ENCODE measurements at regions not wholly inside any gene's neighbourhood (a gene's known extent, or its start where the extent isn't known, plus 50 kb on each side); places are given as distances from the start of the nearest gene placed in this dataset.

GRCh38 chr18:28837100-28837499, 660.2 kb upstream of the CDH2 start:
- intact Hi-C loops (cut with micrococcal nuclease): no loop called here
- no peak overlapping the region for H3K27ac Mint-ChIP-seq
- no peaks in the 10 kb centered on the region for H3K36me3 Mint-ChIP-seq (ENCODE audit: low read depth)
- CTCF ChIA-PET: no interaction called here
- H3K27me3 Mint-ChIP-seq (ENCODE audit: low read depth): no peaks in the 10 kb centered on the region
- H3K4me3 Mint-ChIP-seq: no peak overlapping the region
- no peak for DNase-seq
- H3K9me3 Mint-ChIP-seq: peaks cover 11% of the 10 kb centered on the region
- no peaks in the 10 kb centered on the region for H3K4me1 Mint-ChIP-seq (ENCODE audit: low read depth)

- Mint-ChIP-seq H3K4me1 (ENCODE audit: low read depth) (no peaks in the 10 kb centered on the region), H3K36me3 (ENCODE audit: low read depth) (no peaks in the 10 kb centered on the region), H3K27ac (no peak overlapping the region), H3K9me3 (peaks cover 5% of the 10 kb centered on the region), H3K4me3 (no peak overlapping the region), H3K27me3 (ENCODE audit: low read depth) (no peaks in the 10 kb centered on the region)
- CTCF ChIA-PET: no interaction called here
- no peak for DNase-seq
- intact Hi-C loops (cut with micrococcal nuclease): no loop called here
These were observed 658.0 kb upstream of the CDH2 start for GRCh38 chr18:28834889-28835288.

GRCh38 chr18:28831908-28832307, 655.0 kb upstream of the CDH2 start:
- DNase-seq: no peak
- H3K27me3 Mint-ChIP-seq (ENCODE audit: low read depth): no peaks in the 10 kb centered on the region
- no peaks in the 10 kb centered on the region for H3K36me3 Mint-ChIP-seq (ENCODE audit: low read depth)
- H3K9me3 Mint-ChIP-seq: peaks cover 2% of the 10 kb centered on the region
- intact Hi-C loops (cut with micrococcal nuclease): no loop called here
- no peak overlapping the region for H3K27ac Mint-ChIP-seq
- CTCF ChIA-PET: no interaction called here
- H3K4me3 Mint-ChIP-seq: no peak overlapping the region
- H3K4me1 Mint-ChIP-seq (ENCODE audit: low read depth): no peaks in the 10 kb centered on the region

- no peaks in the 10 kb centered on the region for H3K4me1 Mint-ChIP-seq (ENCODE audit: low read depth)
- DNase-seq: no peak
- no peak overlapping the region for H3K27ac Mint-ChIP-seq
- H3K9me3 Mint-ChIP-seq: peaks cover 2% of the 10 kb centered on the region
- no peaks in the 10 kb centered on the region for H3K36me3 Mint-ChIP-seq (ENCODE audit: low read depth)
- intact Hi-C loops (cut with micrococcal nuclease): no loop called here
- no peak overlapping the region for H3K4me3 Mint-ChIP-seq
- H3K27me3 Mint-ChIP-seq (ENCODE audit: low read depth): no peaks in the 10 kb centered on the region
- CTCF ChIA-PET: no interaction called here
These were observed 654.5 kb upstream of the CDH2 start for GRCh38 chr18:28831476-28831875.

- Mint-ChIP-seq H3K4me3 (no peak overlapping the region), H3K4me1 (ENCODE audit: low read depth) (no peaks in the 10 kb centered on the region), H3K36me3 (ENCODE audit: low read depth) (no peaks in the 10 kb centered on the region), H3K9me3 (peaks cover 7% of the 10 kb centered on the region), H3K27ac (no peak overlapping the region), H3K27me3 (ENCODE audit: low read depth) (no peaks in the 10 kb centered on the region)
- no peak for DNase-seq
- CTCF ChIA-PET: no interaction called here
- intact Hi-C loops (cut with micrococcal nuclease): no loop called here
These were observed 649.2 kb upstream of the CDH2 start for GRCh38 chr18:28826107-28826506.

GRCh38 chr18:28824183-28824574, 647.2 kb upstream of the CDH2 start:
- Mint-ChIP-seq H3K27me3 (ENCODE audit: low read depth) (no peaks in the 10 kb centered on the region), H3K4me3 (no peak overlapping the region), H3K36me3 (ENCODE audit: low read depth) (no peaks in the 10 kb centered on the region), H3K4me1 (ENCODE audit: low read depth) (no peaks in the 10 kb centered on the region), H3K9me3 (peaks cover 12% of the 10 kb centered on the region), H3K27ac (no peak overlapping the region)
- intact Hi-C loops (cut with micrococcal nuclease): no loop called here
- DNase-seq: no peak
- CTCF ChIA-PET: no interaction called here

GRCh38 chr18:28823506-28824182, 646.7 kb upstream of the CDH2 start:
- Mint-ChIP-seq H3K27me3 (ENCODE audit: low read depth) (no peaks in the 10 kb centered on the region), H3K27ac (no peak overlapping the region), H3K36me3 (ENCODE audit: low read depth) (no peaks in the 10 kb centered on the region), H3K4me3 (no peak overlapping the region), H3K4me1 (ENCODE audit: low read depth) (no peaks in the 10 kb centered on the region), H3K9me3 (peaks cover 10% of the 10 kb centered on the region)
- CTCF ChIA-PET: no interaction called here
- DNase-seq: no peak
- intact Hi-C loops (cut with micrococcal nuclease): no loop called here

GRCh38 chr18:28820353-28820752, 643.4 kb upstream of the CDH2 start:
- peaks cover 11% of the 10 kb centered on the region for H3K9me3 Mint-ChIP-seq
- no peaks in the 10 kb centered on the region for H3K36me3 Mint-ChIP-seq (ENCODE audit: low read depth)
- no peak overlapping the region for H3K27ac Mint-ChIP-seq
- intact Hi-C loops (cut with micrococcal nuclease): no loop called here
- H3K4me1 Mint-ChIP-seq (ENCODE audit: low read depth): no peaks in the 10 kb centered on the region
- CTCF ChIA-PET: no interaction called here
- H3K27me3 Mint-ChIP-seq (ENCODE audit: low read depth): no peaks in the 10 kb centered on the region
- DNase-seq: no peak
- no peak overlapping the region for H3K4me3 Mint-ChIP-seq

GRCh38 chr18:28816155-28816554, 639.2 kb upstream of the CDH2 start:
- Mint-ChIP-seq H3K4me1 (ENCODE audit: low read depth) (no peaks in the 10 kb centered on the region), H3K4me3 (no peak overlapping the region), H3K9me3 (peaks cover 5% of the 10 kb centered on the region), H3K27ac (no peak overlapping the region), H3K27me3 (ENCODE audit: low read depth) (no peaks in the 10 kb centered on the region), H3K36me3 (ENCODE audit: low read depth) (no peaks in the 10 kb centered on the region)
- CTCF ChIA-PET: interaction anchor here (0.6 kb wide), 1 partner anchor 285 kb away, joined by 3 read pairs; no protein-coding TSS in a partner anchor
- intact Hi-C loops (cut with micrococcal nuclease): no loop called here
- DNase-seq: no peak

- Mint-ChIP-seq H3K27me3 (ENCODE audit: low read depth) (no peaks in the 10 kb centered on the region), H3K27ac (no peak overlapping the region), H3K4me1 (ENCODE audit: low read depth) (no peaks in the 10 kb centered on the region), H3K4me3 (no peak overlapping the region), H3K9me3 (peaks cover 4% of the 10 kb centered on the region), H3K36me3 (ENCODE audit: low read depth) (no peaks in the 10 kb centered on the region)
- CTCF ChIA-PET: interaction anchor here (1.3 kb wide), 1 partner anchor 10 kb away, joined by 3 read pairs; no protein-coding TSS in a partner anchor
- intact Hi-C loops (cut with micrococcal nuclease): no loop called here
- DNase-seq: no peak
These were observed 637.4 kb upstream of the CDH2 start for GRCh38 chr18:28814365-28814764.

- Mint-ChIP-seq H3K4me3 (no peak overlapping the region), H3K4me1 (ENCODE audit: low read depth) (no peaks in the 10 kb centered on the region), H3K9me3 (peaks cover 8% of the 10 kb centered on the region), H3K27me3 (ENCODE audit: low read depth) (no peaks in the 10 kb centered on the region), H3K27ac (no peak overlapping the region), H3K36me3 (ENCODE audit: low read depth) (no peaks in the 10 kb centered on the region)
- intact Hi-C loops (cut with micrococcal nuclease): no loop called here
- CTCF ChIA-PET: no interaction called here
- DNase-seq: no peak
These were observed 631.4 kb upstream of the CDH2 start for GRCh38 chr18:28808373-28808772.

- peaks cover 8% of the 10 kb centered on the region for H3K9me3 Mint-ChIP-seq
- CTCF ChIA-PET: no interaction called here
- no peak overlapping the region for H3K27ac Mint-ChIP-seq
- intact Hi-C loops (cut with micrococcal nuclease): no loop called here
- no peak for DNase-seq
- no peaks in the 10 kb centered on the region for H3K36me3 Mint-ChIP-seq (ENCODE audit: low read depth)
- H3K27me3 Mint-ChIP-seq (ENCODE audit: low read depth): no peaks in the 10 kb centered on the region
- H3K4me1 Mint-ChIP-seq (ENCODE audit: low read depth): no peaks in the 10 kb centered on the region
- H3K4me3 Mint-ChIP-seq: no peak overlapping the region
These were observed 628.6 kb upstream of the CDH2 start for GRCh38 chr18:28805491-28805890.

GRCh38 chr18:28804512-28805202, 627.7 kb upstream of the CDH2 start:
- intact Hi-C loops (cut with micrococcal nuclease): no loop called here
- H3K27me3 Mint-ChIP-seq (ENCODE audit: low read depth): no peaks in the 10 kb centered on the region
- DNase-seq: no peak
- peaks cover 8% of the 10 kb centered on the region for H3K9me3 Mint-ChIP-seq
- CTCF ChIA-PET: no interaction called here
- H3K4me3 Mint-ChIP-seq: no peak overlapping the region
- H3K36me3 Mint-ChIP-seq (ENCODE audit: low read depth): no peaks in the 10 kb centered on the region
- no peak overlapping the region for H3K27ac Mint-ChIP-seq
- H3K4me1 Mint-ChIP-seq (ENCODE audit: low read depth): no peaks in the 10 kb centered on the region

All from activated naive CD4-positive, alpha-beta T cell treated with anti-CD3 and anti-CD28 coated beads for 36 hours (primary cell).